WTC11 (cell line): ENCODE measurements at regions not wholly inside any gene's neighbourhood (a gene's known extent, or its start where the extent isn't known, plus 50 kb on each side); places are given as distances from the start of the nearest gene placed in this dataset.
A peak's percentile ranks its signal among the peaks of the same experiment; 100 is the strongest.

Experiments used
- ATAC-seq: fragments of 200-7000 bp; cut with Tn5 transposase; 2 replicates; pipeline ENCODE4 v1.10.0; 2021; ENCODE audit warnings: mild to moderate bottlenecking, moderate library complexity
- CTCF ChIA-PET: fragments of 300-600 bp; sonication (Branson Sonifier 250); formaldehyde crosslinking; loops from one replicate; lab custom pipeline; 2021; ENCODE audit warnings: antibody characterized with exemption; lab: Charles Lee
- POLR2A ChIA-PET: fragments of 350-600 bp; sonication (Branson Sonifier 250); formaldehyde crosslinking; loops from one replicate; lab custom pipeline; 2021; ENCODE audit warnings: antibody characterized with exemption; lab: Charles Lee
- DNase-seq: peaks from one replicate; pipeline ENCODE4 v3.0.0; 2021; ENCODE audit warnings: low spot score
- H3K27ac Mint-ChIP-seq: 2 replicates; pipeline ENCODE4 v1.8.0; 2021; ENCODE audit warnings: mixed read lengths
- H3K27me3 Mint-ChIP-seq: 2 replicates; pipeline ENCODE4 v1.8.0; 2021; ENCODE audit warnings: low read depth, mild to moderate bottlenecking, moderate library complexity, mixed read lengths
- H3K36me3 Mint-ChIP-seq: 2 replicates; pipeline ENCODE4 v1.8.0; 2021; ENCODE audit warnings: mixed read lengths
- H3K4me1 Mint-ChIP-seq: 2 replicates; pipeline ENCODE4 v1.8.0; 2022; ENCODE audit warnings: mixed read lengths
- H3K4me3 Mint-ChIP-seq: 2 replicates; pipeline ENCODE4 v1.8.0; 2021; ENCODE audit warnings: mild to moderate bottlenecking, moderate library complexity, mixed read lengths
- H3K9me3 Mint-ChIP-seq: 2 replicates; pipeline ENCODE4 v1.8.0; 2021; ENCODE audit warnings: mixed read lengths
- CREB1 ChIP-seq: sonication (generic); formaldehyde crosslinking; IDR thresholded peaks from 2 replicates; pipeline ENCODE4 v1.8.0; 2023; ENCODE audit warnings: mild to moderate bottlenecking, missing genetic modification reagents
- CTCF ChIP-seq: fragments of 200-600 bp; IDR thresholded peaks from 2 replicates; pipeline ENCODE4 v1.8.0; 2022; ENCODE audit warnings: antibody characterized with exemption
- E2F5 ChIP-seq: sonication (generic); formaldehyde crosslinking; IDR thresholded peaks from 2 replicates; pipeline ENCODE4 v1.8.1; 2022; ENCODE audit warnings: mild to moderate bottlenecking, moderate library complexity, missing genetic modification reagents
- ETV6 ChIP-seq: sonication (generic); formaldehyde crosslinking; IDR thresholded peaks from 2 replicates; pipeline ENCODE4 v1.8.1; 2022; ENCODE audit warnings: mild to moderate bottlenecking, missing genetic modification reagents
- FOXP4 ChIP-seq: sonication (generic); formaldehyde crosslinking; IDR thresholded peaks from 2 replicates; pipeline ENCODE4 v1.8.0; 2022; ENCODE audit warnings: mild to moderate bottlenecking, missing genetic modification reagents
- GRHL2 ChIP-seq: fragments of 250-450 bp; sonication (Bioruptor Pico); IDR thresholded peaks from 2 replicates; pipeline ENCODE4 v1.8.0; 2022; ENCODE audit warnings: mild to moderate bottlenecking, moderate library complexity; ENCODE audit not compliant: insufficient replicate concordance, severe bottlenecking
- HMGXB4 ChIP-seq: sonication (generic); formaldehyde crosslinking; IDR thresholded peaks from 2 replicates; pipeline ENCODE4 v1.8.1; 2023; ENCODE audit warnings: mild to moderate bottlenecking, moderate library complexity, missing genetic modification reagents
- IRF1 ChIP-seq: sonication (generic); formaldehyde crosslinking; IDR thresholded peaks from 2 replicates; pipeline ENCODE4 v1.8.0; 2023; ENCODE audit warnings: missing genetic modification reagents
- MXD4 ChIP-seq: fragments of 250-450 bp; sonication (Bioruptor Pico); IDR thresholded peaks from 2 replicates; pipeline ENCODE4 v1.8.0; 2021; ENCODE audit warnings: mild to moderate bottlenecking, moderate library complexity, borderline replicate concordance
- SMAD4 ChIP-seq: sonication (generic); formaldehyde crosslinking; IDR thresholded peaks from 2 replicates; pipeline ENCODE4 v1.8.0; 2022; ENCODE audit warnings: mild to moderate bottlenecking, missing genetic modification reagents
- SP1 ChIP-seq: sonication (generic); formaldehyde crosslinking; conservative IDR thresholded peaks from 2 replicates; pipeline ENCODE4 v1.8.1; 2022; ENCODE audit warnings: missing genetic modification reagents
- TP53 ChIP-seq: sonication (generic); formaldehyde crosslinking; IDR thresholded peaks from 2 replicates; pipeline ENCODE4 v1.8.1; 2023; ENCODE audit warnings: mild to moderate bottlenecking, missing genetic modification reagents
- USF1 ChIP-seq: sonication (generic); formaldehyde crosslinking; IDR thresholded peaks from 2 replicates; pipeline ENCODE4 v1.8.0; 2022; ENCODE audit warnings: mild to moderate bottlenecking, missing genetic modification reagents
- ZNF232 ChIP-seq: sonication (generic); formaldehyde crosslinking; IDR thresholded peaks from 2 replicates; pipeline ENCODE4 v1.8.0; 2022; ENCODE audit warnings: mild to moderate bottlenecking, missing genetic modification reagents
- ZNF512 ChIP-seq: sonication (generic); formaldehyde crosslinking; IDR thresholded peaks from 2 replicates; pipeline ENCODE4 v1.8.1; 2022; ENCODE audit warnings: missing genetic modification reagents, borderline replicate concordance

GRCh38 chr12:77133566-77133965 is 68.2 kb upstream of the E2F7 start (continued):
- TF ChIP-seq FOXP4 (CRISPR knock-in tag) (0 out of 2 replicates have a peak, but pooled peaks have one; percentile 50), MXD4 (CRISPR knock-in tag) (no peak), IRF1 (CRISPR knock-in tag) (no peak), GRHL2 (CRISPR knock-in tag) (no peak), ETV6 (CRISPR knock-in tag) (0 out of 2 replicates have a peak, but pooled peaks have one; percentile 38), SMAD4 (CRISPR knock-in tag) (peak; percentile 68; the same call in 1 of the 2 replicates), ZNF232 (CRISPR knock-in tag) (no peak), USF1 (0 out of 2 replicates have a peak, but pooled peaks have one; percentile 26), E2F5 (no peak), CREB1 (CRISPR knock-in tag) (no peak), SP1 (CRISPR knock-in tag) (no peak)

- H3K9me3 Mint-ChIP-seq = no peaks in the 10 kb centered on the region
- POLR2A ChIA-PET = no interaction called here
- no peaks in the 10 kb centered on the region for H3K36me3 Mint-ChIP-seq
- H3K27ac Mint-ChIP-seq = no peak overlapping the region
- CTCF ChIA-PET = no interaction called here
- ATAC-seq = no peak
- TF ChIP-seq SMAD4 (CRISPR knock-in tag) (no peak), HMGXB4 (CRISPR knock-in tag) (no peak), ZNF512 (CRISPR knock-in tag) (no peak), CTCF (no peak), MXD4 (CRISPR knock-in tag) (no peak), TP53 (CRISPR knock-in tag) (no peak), ETV6 (CRISPR knock-in tag) (no peak)
- TF ChIP-seq, all 79 proteins: peak for 0
- Mint-ChIP-seq H3K4me1 (no peaks in the 10 kb centered on the region), H3K27me3 (no peaks in the 10 kb centered on the region; the same call in 1 of the 2 replicates), H3K4me3 (no peak overlapping the region)
- no peak for DNase-seq
These were observed 66.7 kb upstream of the E2F7 start for GRCh38 chr12:77131977-77132490.
